Aorta (tissue), 5 donors: ENCODE measurements at regions not wholly inside any gene's neighbourhood (a gene's known extent, or its start where the extent isn't known, plus 50 kb on each side); places are given as distances from the start of the nearest gene placed in this dataset.

Source experiments
- ATAC-seq: fragments of 200-7000 bp; cut with Tn5 transposase; one replicate; pipeline ENCODE4 v1.9.1; 2022; ENCODE audit warnings: moderate library complexity; ENCODE audit not compliant: low FRiP score
- DNase-seq, 2 donors: peaks; one replicate each; pipeline ENCODE4 v3.0.0-alpha.2; 2020
- H3K27ac ChIP-seq, 2 donors: one replicate each; pipeline ENCODE4 v1.5.1; 2013; ENCODE audit warnings: low read length in 2 of 2, mild to moderate bottlenecking in 2 of 2, moderate library complexity in 2 of 2, control low read depth in 1 of 2, inconsistent platforms in 1 of 2, low read depth in 1 of 2
- H3K27me3 ChIP-seq, 2 donors: one replicate each; pipeline ENCODE4 v1.6.1; 2013; ENCODE audit warnings: control low read depth in 1 of 2, low read length in 1 of 2, mild to moderate bottlenecking in 1 of 2, moderate library complexity in 1 of 2; ENCODE audit not compliant: insufficient read depth in 2 of 2, control insufficient read depth in 1 of 2
- H3K36me3 ChIP-seq, 2 donors: one replicate each; pipeline ENCODE4 v1.6.1; 2013; ENCODE audit warnings: control low read depth in 1 of 2, low read length in 1 of 2, mild to moderate bottlenecking in 1 of 2; ENCODE audit not compliant: insufficient read depth in 2 of 2, control insufficient read depth in 1 of 2
- H3K4me1 ChIP-seq, 2 donors: one replicate each; pipeline ENCODE4 v1.6.1; 2013; ENCODE audit warnings: low read length in 2 of 2, control low read depth in 1 of 2, mild to moderate bottlenecking in 1 of 2, moderate library complexity in 1 of 2; ENCODE audit not compliant: insufficient read depth in 2 of 2, control insufficient read depth in 1 of 2
- H3K4me3 ChIP-seq, 2 donors: one replicate each; pipeline ENCODE4 v1.5.1; 2013; ENCODE audit warnings: low read length in 2 of 2, control low read depth in 1 of 2, mild to moderate bottlenecking in 1 of 2
- H3K9me3 ChIP-seq: one replicate; pipeline ENCODE4 v1.6.1; 2013; ENCODE audit warnings: mild to moderate bottlenecking, low read length; ENCODE audit not compliant: control insufficient read depth
- WGBS, 2 donors: extraction: QIAGEN DNeasy Blood & Tissue Kit; methylation state at CpG; one replicate each; pipeline ENCODE4 v1.1.7; 2013; 5-methylcytosine and 5-hydroxymethylcytosine counted together
- intact Hi-C, 2 donors: fragments of 100-400 bp; cut with DNase I; formaldehyde crosslinking; loops; one replicate each; pipeline versions ENCODE4 v1.14.2 to v1.15.0; 2022
- donor health status: healthy with polysubstance abuse.
- donor health status: Bipolar disorder and iron deficiency.
- donor health status: DM: no; HTN: no; CAD: no.
- donor health status: DM: no; HTN: no; CAD: no.
- donor health status: DM: yes; HTN: yes; CAD: no.

DNA sequence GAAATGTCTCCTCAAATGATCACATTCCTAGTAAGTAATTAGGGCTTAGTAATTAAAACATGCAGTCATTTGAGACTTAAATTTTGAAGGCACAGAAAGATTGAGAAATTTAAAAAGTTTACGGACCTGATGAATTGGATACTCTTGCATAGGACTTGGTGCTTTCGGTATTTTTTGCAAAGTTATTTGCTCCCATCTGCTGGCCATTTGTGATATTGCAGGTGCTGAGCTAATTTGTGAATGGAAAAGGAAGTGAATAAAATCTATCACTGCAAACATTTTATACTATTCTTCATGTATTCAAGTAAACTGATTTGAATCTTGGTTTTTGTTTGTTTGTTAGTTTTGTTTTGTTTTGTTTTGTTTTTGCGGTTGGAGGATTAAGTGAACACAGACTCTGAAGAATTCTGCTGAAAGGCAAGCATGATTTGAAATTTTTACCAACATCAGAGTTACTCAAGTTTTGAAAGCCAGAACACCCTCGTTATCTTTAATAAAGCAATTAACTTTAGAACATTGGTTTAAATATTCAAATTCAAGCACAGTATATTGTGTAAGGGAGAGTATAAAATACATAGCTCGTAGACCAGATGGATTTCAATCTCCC, 689.5 kb upstream of the RBFOX1 start:
- intact Hi-C loops = loop anchor here (5.0 to 10.0 kb wide), 2 partner anchors 1406 to 1408 kb away; no protein-coding TSS in a partner anchor
- no peak overlapping the region for H3K27ac ChIP-seq
- ATAC-seq (no peak), DNase-seq (peak in 1 of 2 donors; percentile 50)
- H3K9me3 ChIP-seq = no peaks in the 10 kb centered on the region
- H3K36me3 ChIP-seq = no peaks in the 10 kb centered on the region
- H3K4me1 ChIP-seq = no peaks in the 10 kb centered on the region
- H3K27me3 ChIP-seq = no peaks in the 10 kb centered on the region
- 29 to 31% methylated on average over 5 of the region's 5 CpGs for WGBS, 2 donors
- no peak overlapping the region for H3K4me3 ChIP-seq

DNA sequence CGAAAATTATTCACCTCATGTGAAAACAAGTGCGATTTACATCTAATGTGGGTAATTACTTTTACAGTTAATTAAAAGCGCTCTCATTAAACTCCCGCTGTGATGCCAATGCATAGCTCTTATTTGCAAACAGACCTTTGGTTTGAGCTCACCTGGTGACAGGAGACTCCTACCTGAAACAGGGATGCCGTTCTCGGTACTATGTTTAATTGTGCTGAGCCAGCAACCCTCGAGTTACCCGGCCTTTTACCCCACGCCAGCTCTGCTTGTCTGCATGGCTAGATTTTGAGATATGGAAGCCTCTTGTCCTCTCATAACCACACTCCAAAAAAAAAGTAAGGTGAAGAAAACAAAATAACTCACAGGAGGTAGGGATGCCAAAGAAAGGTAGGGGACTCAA, 690.4 kb upstream of the RBFOX1 start:
- 14 to 23% methylated on average over 9 of the region's 9 CpGs for WGBS, 2 donors
- H3K27me3 ChIP-seq = no peaks in the 10 kb centered on the region

GRCh38 chr16:6641091-6641490, 691.6 kb upstream of the RBFOX1 start:
- no peak for DNase-seq
- Histone ChIP-seq H3K4me1 (no peaks in the 10 kb centered on the region), H3K27ac (no peak overlapping the region), H3K4me3 (no peak overlapping the region), H3K36me3 (no peaks in the 10 kb centered on the region), H3K27me3 (no peaks in the 10 kb centered on the region), H3K9me3 (no peaks in the 10 kb centered on the region)
- no peak for ATAC-seq
- intact Hi-C loops = loop anchor here (5.0 to 10.0 kb wide), 2 partner anchors 1404 to 1406 kb away; no protein-coding TSS in a partner anchor
- WGBS, 2 donors = 68 to 69% methylated on average over 10 of the region's 10 CpGs

More for the DNA sequence above, 690.4 kb upstream of the RBFOX1 start:
- Histone ChIP-seq H3K36me3 (no peaks in the 10 kb centered on the region), H3K9me3 (no peaks in the 10 kb centered on the region), H3K27ac (no peak overlapping the region), H3K4me3 (no peak overlapping the region), H3K4me1 (no peaks in the 10 kb centered on the region)
- ATAC-seq (no peak), DNase-seq (no peak)
- intact Hi-C loops = loop anchor here (5.0 to 10.0 kb wide), 2 partner anchors 1405 to 1407 kb away; no protein-coding TSS in a partner anchor

DNA sequence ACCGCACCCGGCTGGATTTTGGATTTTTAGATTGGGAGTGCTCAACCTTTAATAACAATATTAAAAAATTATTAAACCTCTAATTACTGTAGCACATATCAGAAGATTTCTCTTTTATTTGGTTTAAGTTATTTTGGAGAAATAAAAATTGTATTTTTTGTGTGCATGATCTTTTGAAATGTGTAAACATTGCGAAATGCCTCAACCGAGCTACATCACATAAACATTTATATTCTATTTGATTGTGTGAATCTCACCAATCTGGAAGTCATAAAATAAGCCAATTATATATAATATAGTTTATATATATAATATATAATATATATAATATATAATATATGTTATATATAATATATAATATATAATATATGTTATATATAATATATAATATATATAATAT, 696.2 kb upstream of the RBFOX1 start:
- Histone ChIP-seq H3K27ac (no peak overlapping the region), H3K4me1 (no peaks in the 10 kb centered on the region), H3K9me3 (no peaks in the 10 kb centered on the region), H3K27me3 (no peaks in the 10 kb centered on the region), H3K4me3 (no peak overlapping the region), H3K36me3 (no peaks in the 10 kb centered on the region)
- intact Hi-C loops = no loop called here
- no peak for DNase-seq
- 95 to 98% methylated on average over 4 of the region's 4 CpGs for WGBS, 2 donors
- no peak for ATAC-seq

GRCh38 chr16:6634151-6634550, 698.5 kb upstream of the RBFOX1 start:
- Histone ChIP-seq H3K4me3 (no peak overlapping the region), H3K27me3 (no peaks in the 10 kb centered on the region), H3K27ac (no peak overlapping the region), H3K36me3 (no peaks in the 10 kb centered on the region), H3K4me1 (no peaks in the 10 kb centered on the region), H3K9me3 (no peaks in the 10 kb centered on the region)
- intact Hi-C loops = no loop called here
- DNase-seq = no peak
- ATAC-seq = no peak
- 87 to 88% methylated on average over 3 of the region's 3 CpGs for WGBS, 2 donors

- ATAC-seq (no peak), DNase-seq (no peak)
- Histone ChIP-seq H3K4me1 (no peaks in the 10 kb centered on the region), H3K36me3 (no peaks in the 10 kb centered on the region), H3K9me3 (no peaks in the 10 kb centered on the region), H3K4me3 (no peak overlapping the region), H3K27ac (no peak overlapping the region), H3K27me3 (no peaks in the 10 kb centered on the region)
- intact Hi-C loops = no loop called here
- 46 to 54% methylated on average over 5 of the region's 5 CpGs for WGBS, 2 donors
Observed at GRCh38 chr16:6633456-6633855, 699.2 kb upstream of the RBFOX1 start.

- intact Hi-C loops = no loop called here
- no peak for DNase-seq
Observed at GRCh38 chr16:6629110-6629509, 703.5 kb upstream of the RBFOX1 start.

DNA sequence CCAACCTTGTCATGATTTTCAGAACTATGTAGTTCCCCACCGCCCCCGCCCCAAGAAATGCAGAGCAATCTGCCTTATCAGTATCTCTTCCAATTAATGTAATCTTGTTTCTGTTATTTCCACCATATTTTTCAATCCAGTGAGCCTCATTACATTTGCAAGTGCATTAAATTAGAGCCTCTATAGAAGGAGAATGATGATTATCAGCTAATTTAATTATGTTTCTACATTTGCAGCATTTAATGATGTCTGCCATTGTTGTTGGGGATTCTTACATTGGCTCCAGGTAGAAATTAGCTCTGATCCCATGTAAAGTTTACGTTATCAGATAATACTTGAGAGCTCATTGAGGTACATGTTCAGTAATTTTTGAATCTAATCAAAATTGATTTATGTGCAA, 707.0 kb upstream of the RBFOX1 start:
- Histone ChIP-seq H3K27me3 (no peaks in the 10 kb centered on the region), H3K36me3 (no peaks in the 10 kb centered on the region), H3K4me1 (no peaks in the 10 kb centered on the region), H3K9me3 (peaks cover 1% of the 10 kb centered on the region), H3K4me3 (no peak overlapping the region), H3K27ac (no peak overlapping the region)
- 93 to 97% methylated on average over 3 of the region's 3 CpGs for WGBS, 2 donors
- ATAC-seq (no peak), DNase-seq (no peak)
- intact Hi-C loops = no loop called here

More at GRCh38 chr16:6629110-6629509, 703.5 kb upstream of the RBFOX1 start:
- ATAC-seq = no peak
- no peaks in the 10 kb centered on the region for H3K4me1 ChIP-seq
- 58 to 62% methylated on average over 5 of the region's 5 CpGs for WGBS, 2 donors
- H3K9me3 ChIP-seq = no peaks in the 10 kb centered on the region
- H3K27ac ChIP-seq = no peak overlapping the region
- H3K4me3 ChIP-seq = no peak overlapping the region
- H3K27me3 ChIP-seq = no peaks in the 10 kb centered on the region
- no peaks in the 10 kb centered on the region for H3K36me3 ChIP-seq

- 31 to 41% methylated on average over 5 of the region's 5 CpGs for WGBS, 2 donors
- intact Hi-C loops = no loop called here
- Histone ChIP-seq H3K36me3 (no peaks in the 10 kb centered on the region), H3K4me3 (no peak overlapping the region), H3K27ac (no peak overlapping the region), H3K4me1 (no peaks in the 10 kb centered on the region), H3K27me3 (no peaks in the 10 kb centered on the region), H3K9me3 (peaks cover 3% of the 10 kb centered on the region)
- ATAC-seq (no peak), DNase-seq (no peak)
Observed at GRCh38 chr16:6618874-6619273, 713.8 kb upstream of the RBFOX1 start.
